HG03139 (cell line): ENCODE measurements at regions not wholly inside any gene's neighbourhood (a gene's known extent, or its start where the extent isn't known, plus 50 kb on each side); places are given as distances from the start of the nearest gene placed in this dataset.

Experiments used
- ATAC-seq: cut with Tn5 transposase; IDR thresholded peaks from one replicate; pipeline ENCODE4 v1.9.1; 2021; ENCODE audit not compliant: unreplicated experiment

DNA sequence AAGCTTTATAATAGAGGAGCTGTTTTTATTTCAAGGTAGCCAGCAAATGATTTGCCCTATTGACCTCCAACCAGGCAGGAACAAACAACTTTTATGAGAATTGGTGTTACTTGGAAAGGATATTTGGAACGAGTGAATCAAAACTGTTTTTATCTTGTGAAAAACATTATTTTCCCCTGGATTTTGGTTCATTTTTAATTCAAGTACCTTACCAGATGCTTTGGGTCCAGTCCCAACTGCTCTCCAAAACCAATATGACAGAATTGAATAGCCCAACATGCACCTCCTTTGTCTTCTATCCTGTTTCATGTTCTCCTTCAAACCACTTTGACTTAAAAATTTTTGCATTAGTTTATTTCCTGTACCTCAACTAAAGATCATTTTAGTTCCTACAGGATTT is 178.6 kb upstream of the RBMS1 start:
- ATAC-seq: no peak

DNA sequence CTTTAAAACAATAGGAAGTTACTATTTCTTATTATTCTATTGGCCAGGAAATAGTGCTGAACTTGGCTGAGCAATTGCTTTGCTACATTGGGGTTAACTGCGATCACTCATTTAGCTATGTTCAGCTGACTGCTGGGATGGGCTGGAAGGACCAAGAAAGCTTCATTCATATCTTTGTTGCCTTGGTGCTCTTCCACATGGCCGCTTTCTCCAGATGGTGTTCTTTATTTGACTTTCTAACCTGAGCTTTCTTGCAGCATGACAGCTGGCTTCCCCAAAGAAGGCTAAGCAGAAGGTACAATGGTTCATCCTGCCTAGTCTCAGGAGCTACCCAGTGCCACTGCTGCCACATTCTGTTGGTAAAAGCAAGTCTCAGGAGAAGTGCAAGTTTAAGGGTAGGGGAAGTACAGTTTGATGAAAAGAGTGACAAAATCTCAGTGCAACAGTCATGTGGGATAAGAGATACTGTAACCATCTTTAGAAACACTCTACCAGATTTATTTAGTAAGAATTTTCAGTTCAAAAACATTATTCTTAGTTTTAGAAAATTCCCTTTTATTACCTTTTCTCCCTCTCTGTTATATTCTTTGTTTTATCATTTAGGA is 180.6 kb upstream of the RBMS1 start:
- ATAC-seq: no peak

DNA sequence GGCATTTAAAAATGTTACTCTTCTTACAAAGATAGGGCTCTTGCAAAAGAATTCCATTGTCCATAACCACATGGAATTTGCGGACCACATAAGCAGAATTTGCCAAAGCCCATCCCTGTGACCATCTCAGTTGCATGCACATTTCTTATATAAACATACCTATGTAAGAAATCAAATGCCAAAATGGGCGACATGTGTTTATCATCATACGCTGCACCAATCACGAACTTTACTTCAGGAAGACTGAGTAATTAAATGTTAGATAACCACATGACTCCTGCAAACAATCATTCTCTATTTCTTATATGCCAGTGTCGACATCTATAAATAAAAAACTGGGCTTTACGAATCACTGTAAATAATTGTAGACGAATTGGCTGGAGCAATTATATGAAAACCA is 186.1 kb upstream of the RBMS1 start:
- ATAC-seq: no peak

DNA sequence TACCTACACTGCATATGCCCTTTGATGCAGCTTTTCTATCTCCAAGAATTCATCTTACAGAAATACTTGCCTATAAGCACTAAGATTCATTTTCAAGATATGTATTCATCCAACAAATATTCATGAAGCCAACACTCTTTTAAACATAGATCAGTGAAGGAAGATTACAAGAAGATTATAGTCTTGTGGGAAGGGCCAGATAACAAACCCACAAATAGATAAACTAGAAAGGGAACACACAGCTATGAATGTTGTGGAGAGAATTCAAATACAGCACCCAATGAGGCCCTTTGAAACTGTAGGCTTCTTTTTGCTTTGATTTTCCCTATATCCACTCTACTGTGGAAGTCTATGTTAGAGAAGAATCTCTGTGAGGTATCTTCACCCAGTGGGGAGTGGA is 186.7 kb upstream of the RBMS1 start:
- ATAC-seq: no peak

DNA sequence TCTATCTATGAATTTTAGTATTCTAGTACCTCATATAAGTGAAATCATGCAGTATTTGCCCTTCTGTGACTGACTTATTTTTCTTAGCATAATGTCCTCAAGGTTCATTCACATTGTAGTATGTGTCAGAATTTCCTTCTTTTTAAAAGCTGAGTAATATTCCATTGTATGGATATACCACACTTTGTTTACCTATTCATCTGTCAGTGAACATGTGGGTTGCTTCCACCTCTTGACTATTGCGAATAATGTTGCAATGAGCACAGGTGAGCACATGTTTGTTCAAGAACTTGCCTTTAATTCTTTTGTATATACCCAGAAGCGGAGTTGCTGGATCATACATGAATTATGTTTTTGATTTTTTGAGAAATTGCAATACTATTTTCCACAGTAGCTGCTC is 187.4 kb upstream of the RBMS1 start:
- ATAC-seq: no peak

DNA sequence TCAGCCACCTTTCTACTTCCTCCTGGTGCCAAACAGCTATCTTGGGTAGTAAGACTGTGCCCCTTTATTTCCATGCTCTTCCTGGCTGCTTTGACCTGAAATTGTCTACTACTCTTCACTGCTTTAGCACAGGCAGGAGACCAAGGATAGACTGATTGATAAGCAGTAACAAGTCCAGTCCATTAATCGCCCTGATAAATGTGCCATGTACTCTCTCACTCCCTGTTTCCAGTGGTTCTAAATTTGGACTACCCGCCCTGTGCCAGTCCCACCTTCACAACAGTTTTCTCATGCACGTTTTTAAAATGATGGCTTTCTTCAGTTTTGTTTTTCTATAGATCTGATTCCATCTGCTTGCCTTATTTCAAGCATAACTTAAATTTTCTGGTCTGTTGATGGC is 189.6 kb upstream of the RBMS1 start:
- no peak for ATAC-seq

DNA sequence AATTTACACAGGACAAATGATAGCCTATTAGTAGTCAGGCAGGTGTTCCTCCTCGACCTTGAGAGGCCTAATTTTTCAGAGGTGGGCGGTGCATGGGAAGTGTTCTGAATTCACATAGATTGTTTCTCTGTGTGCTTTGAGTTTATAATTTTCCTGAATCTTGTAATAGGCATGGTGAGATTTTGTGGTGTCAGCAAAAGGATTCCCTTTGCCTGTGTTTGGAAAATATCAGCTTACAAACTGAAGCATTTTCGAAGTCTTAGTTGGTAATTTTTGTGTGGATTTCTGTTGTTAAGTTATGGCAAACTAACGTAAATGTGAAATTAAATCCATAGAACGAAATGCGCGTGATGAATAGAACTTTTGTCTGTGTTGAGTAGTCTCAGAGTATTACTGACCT is 194.0 kb upstream of the RBMS1 start:
- no peak for ATAC-seq

DNA sequence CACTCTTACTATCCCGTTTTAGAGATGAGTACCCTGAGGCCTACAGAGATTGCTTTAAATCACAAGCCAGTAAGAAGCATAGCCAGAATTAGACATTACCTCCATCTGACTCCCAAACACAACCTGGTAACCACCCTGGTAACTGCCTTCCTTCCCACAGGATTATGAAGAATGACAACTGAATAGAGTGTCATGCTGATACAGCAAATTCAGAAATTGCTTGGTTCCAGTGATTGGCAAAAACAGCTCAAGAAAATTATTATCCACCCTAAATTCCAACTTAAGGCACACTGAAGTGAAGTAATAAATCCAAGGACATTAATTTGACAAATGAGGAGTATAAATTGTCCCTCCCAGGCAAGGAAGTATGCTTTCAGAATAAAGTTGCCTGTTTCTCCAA is 195.8 kb upstream of the RBMS1 start:
- no peak for ATAC-seq

DNA sequence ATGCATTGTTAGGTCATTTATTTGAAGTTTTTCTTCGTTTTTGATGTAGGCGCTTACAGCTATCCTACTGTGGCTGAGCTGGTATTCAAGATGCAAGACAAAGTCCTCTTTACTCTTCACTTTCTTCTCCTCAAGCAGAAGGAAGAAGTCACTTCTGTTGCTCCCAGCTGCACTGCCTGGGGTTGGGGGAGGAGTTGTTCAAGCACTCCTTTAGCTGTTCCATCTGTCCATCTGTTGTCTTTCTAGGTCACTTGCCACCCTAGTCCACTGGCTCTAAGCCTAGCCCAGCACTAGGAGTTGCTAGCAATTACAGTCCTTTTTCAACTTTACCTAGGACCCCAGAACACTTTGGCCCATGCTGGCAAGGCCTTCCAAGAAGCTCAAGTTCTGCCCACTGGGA is 200.6 kb upstream of the RBMS1 start:
- ATAC-seq: no peak

DNA sequence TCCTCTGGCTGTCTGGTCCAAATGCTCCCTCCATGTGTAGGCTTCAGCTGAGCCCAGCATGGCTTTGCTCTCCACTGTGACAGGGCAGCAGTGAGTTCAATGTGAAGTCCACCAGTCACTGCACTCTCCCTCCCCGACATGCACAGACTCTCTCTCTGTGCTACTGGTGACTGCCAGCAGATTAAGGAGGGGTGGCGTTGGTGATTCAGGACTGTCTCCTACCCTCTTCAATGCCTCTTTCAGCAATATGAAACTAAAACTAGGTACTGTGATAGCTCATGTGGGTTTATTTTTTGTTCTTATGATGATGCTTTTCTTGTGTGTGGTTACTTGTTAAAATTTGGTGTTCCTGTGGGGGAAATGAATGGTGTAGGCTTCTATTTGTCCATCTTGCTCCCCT is 201.0 kb upstream of the RBMS1 start:
- no peak for ATAC-seq

DNA sequence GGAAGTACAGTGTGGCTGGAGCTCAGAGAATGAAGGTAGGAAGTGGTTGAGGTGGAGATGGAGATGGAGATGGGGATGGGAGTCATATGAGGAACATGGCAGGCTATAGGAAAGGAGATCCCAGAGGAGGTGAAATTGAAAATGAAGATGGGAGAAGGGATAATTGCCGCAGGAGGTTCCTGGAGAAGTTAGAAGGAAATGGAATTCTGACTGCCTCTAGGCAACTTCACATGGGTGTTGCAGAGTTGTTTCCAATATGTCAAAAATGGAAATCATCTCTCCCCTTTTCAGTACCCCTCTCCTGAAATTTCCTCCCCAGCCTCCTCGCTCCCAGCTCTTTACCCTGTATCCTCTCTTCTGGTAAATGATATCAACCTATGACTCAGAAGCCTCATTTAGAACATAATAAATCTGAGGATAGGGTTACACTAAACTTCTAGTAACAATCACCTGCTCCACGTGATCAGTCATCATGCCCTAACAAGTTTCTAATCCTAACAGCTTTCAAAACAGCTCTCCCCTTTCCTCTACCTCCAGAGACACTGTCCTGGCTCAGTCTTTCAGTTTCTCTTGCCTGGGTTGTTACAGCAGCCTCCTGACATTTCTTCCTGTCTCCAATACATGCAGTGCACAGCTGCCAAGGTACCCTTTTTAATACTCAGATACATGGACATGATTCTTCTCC is 201.9 kb upstream of the RBMS1 start:
- no peak for ATAC-seq

DNA sequence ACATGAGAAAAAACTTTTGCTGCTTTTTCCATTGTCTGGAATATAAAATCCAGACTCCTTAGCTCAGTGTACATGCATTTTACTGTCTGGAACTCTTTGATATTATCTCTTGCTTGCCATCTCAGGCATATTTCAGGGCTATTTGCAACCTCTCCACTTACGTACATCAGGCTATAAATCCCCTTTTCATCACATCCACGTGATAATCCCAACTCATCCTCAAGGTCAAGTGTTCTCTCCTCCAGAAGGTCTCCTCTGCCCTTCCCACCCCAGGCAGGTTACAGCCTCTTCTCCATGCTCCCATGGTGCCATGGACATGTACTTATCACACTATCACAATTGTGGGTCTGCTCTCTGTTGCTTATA is 202.5 kb upstream of the RBMS1 start:
- no peak for ATAC-seq

DNA sequence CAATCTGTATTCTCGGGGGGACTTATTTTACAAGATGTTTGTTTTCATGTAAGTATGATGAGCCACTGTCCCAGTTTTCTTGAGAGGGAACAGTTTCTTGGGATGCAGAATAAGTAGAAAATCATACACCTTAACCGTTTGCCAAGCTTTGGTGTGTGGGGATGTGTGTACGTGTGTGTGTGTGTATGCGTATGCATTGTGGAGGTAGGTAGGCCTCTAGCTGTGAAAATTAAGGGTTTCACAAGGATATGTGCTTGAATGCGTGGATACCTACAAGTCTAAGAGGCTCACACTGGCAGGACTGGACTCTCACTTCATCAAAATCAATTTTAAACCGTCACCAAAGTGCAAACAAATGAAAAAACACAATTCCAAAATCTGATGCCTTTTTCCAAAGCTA is 204.2 kb upstream of the RBMS1 start:
- ATAC-seq: no peak

DNA sequence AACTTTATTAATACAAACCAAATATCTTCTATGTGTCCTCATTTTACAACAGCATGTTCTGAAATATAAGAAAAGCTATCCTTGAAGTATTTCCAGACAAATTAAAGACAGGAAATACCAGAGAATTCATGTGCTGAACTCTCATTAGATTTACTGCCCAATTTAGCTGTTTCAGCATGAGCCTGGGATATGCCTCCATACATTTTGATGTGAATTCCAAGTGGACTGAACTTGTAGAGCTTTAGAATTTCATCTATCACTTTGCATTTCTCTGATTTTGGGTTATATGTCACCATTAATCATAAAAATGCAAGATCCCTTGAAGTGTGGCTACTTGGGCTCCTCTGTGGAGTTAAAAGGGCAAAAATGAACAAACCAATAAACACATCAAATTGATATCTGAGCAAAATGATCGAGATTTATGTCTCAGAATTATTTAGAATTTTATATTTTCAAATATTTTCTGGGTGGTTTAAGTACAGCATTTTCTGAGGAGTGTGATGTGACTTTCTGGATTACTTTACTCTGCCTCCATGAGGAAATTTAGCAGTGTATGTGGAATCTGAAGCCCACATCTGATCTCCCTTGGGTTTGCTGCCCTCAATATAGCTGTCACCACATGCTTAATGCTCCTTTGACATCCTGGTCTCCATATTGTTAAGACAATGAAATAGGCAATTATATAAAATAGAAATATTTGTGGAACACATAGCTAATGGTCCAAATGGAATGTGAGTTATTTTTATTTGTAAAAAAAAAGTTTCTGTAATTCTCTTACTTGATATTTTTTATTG is 206.6 kb upstream of the RBMS1 start:
- no peak for ATAC-seq

DNA sequence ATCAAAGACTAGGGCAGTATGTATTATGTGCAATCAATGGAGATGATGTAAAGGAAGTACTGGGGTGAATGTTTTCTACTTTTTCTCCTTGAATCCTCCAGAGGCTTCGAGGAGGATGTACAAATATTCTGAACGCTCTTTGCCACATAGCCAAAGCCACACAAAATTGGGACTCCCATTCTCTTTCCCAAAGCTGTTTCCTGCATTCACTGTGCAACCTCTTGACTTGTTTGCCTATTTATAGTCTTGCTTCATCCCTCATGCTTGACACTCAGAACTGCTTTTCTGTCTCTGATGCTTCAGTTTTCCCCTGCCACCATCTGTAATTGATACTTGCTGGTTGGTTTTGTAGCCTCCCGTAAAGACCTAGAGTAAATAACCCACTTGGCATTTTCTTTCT is 208.2 kb upstream of the RBMS1 start:
- ATAC-seq: no peak

DNA sequence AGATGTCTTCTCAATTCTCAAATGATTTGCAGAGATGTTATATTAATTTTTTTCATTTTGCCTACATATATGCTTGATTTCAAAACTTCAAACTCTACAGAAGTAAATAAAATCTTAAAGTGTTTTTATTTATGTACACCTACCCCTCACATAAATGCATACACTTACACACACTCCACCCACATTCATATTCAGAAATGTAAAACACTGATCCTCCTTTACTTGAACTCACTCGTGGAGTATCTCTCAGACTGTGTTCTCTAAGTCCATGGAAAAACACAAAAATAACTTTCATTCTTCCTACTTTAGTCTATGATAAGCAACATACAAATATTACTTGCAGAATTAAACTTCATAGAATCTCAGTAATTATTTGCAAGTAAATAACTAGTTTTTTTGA is 209.1 kb upstream of the RBMS1 start:
- no peak for ATAC-seq

DNA sequence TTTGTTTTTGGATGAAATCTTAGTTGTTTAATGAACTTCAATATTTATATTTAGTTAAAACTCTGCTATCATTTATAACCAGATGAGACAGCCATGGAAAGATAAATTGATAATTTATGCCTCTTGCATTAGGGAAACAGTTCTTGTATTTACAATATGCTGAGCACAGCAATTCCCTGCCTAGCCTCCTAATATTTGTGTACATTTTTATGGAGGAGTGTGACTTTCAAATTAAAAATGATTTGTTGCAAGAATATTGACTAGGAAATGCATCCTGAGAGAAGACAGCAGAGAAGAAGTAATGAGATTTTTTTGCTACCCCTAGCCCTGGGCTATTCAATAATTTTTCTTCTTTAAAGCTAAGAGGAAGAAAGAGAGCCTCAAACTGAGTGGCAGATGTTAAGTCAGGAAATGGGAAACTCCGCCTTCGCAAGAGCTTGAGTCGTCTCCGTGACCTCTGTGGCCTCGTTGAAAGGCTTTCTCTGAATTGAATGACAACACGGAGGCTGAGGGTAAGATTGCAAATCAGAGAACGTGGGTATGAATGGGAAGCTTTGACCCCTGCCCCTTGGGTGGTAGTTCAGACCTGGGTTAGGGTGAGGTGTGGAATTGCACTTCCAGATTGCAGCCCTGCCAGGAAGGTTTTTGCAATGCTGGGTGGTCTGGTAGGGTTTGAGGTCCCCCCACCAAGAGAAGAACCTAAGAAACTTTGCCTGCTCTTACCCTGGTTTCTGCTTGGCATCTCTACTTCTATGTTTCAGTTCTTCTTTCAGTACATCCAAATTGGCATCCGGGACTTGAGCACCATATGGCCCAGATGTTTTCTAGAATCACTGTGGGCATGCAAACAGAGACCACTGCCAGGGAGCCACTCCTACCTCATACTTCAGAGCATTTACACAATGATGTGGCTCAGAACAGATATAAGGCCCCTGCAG is 210.3 kb upstream of the RBMS1 start:
- peak; percentile 83 for ATAC-seq

DNA sequence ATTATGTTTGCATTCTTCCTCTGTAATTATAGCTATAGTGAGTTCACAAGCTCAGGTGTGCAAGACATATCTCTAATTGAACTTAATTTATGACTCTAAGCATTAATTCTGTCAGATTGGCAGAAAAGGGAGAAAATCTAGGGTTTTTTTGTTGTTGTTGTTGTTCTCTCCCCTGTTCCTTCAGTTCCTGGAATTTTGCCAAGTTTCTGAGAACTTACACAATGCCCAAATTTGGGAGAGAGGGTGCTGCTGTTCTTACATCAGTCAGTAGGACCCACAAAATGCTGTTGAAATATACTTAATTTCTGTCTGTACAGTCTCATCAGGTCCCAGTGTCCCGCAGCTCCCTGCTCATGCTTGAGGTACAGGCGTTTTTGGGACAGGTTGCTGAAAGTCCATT is 221.8 kb upstream of the RBMS1 start:
- no peak for ATAC-seq

DNA sequence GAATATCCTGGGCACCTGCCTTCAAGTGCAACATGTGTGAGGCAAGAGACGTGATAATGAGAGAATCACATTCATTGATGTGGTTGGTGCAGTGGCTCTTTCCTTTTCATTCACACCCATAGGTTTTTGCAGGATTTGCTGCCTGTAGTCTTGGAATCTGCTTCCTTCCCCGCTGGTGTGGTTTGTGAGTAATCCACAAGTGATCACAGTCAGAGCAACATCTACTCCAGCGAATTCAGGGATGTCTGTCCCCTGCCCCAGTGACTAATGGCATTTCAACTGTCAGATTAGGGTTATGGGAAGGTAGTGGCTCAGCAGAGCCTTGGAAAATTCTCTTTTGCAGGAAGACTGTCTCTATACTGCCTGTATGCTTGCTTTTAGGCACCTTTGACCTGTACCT is 225.5 kb upstream of the RBMS1 start:
- no peak for ATAC-seq

DNA sequence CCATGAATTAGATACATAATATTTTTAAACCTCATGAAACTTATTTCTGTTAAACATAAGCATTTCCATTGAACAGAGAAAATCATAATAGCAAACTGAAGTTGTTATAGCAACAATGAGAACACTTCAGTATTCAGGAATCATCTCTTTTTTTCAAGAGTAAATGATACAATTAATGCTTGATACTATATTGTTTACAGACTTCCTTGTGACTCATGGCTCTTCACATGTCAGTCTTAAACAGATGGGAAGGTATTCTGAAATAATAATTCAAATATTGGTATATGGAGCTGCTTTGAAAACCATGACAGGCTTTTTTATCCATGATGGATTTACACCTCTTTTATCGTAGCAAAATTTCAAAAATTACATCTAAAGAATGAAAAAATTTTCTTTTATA is 226.5 kb upstream of the RBMS1 start:
- ATAC-seq: no peak
